ENCODE measurements at regions not wholly inside any gene's neighbourhood (a gene's known extent, or its start where the extent isn't known, plus 50 kb on each side); places are given as distances from the start of the nearest gene placed in this dataset.

DNA sequence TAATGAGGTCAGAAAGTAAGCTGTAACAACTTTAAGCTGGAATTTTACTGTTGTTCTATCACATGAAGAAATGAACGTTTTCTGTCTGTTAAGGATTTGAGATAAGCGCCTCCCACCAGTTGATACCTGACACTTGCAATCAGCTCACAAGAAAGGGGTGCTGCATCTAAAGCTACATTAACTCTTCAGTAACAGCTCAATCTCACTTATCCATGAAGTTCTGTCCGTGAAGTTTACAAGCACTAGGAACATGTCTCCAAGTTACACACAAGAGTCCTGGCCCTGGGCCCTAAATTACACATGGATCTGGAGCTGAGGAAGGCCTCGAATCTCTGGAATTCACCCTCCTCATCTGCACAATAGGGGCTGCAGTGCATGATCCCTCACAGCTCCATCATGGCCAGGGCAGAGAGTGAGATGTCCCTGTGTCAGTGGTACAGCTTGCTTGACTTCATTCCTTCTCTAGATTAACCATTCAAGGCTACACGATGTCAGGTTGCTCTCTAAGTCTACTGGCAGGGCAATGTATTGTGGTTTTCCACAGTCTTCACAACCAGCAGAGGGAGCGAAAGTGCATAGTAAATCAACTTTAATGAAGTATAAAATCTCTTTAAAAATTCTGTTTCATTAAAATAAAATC lies 182.4 kb upstream of the MCHR2 start:
- DNase-seq = no peak

DNA sequence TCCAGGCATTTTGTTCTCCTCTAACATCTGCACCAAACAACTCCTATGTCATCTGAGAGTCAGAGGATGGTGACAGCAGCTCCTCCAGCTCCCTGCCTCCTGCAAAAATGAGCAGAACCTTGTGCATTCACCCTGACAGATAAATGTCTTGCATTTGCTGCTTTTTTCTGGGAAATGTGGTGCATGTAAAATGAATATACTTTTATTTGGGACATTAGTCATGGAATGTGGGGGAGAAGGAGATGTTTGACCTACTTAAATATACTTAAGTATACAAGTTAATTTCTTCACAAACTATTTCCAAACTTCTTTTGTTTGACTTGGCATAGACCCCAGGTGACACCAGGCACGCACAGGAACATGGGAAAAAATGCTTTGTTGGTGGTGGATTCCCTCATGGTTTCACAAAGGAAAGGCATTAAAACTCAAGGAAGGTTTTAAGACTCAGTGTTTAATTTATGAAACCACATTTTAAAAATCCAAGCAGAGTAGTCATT lies 181.8 kb upstream of the MCHR2 start:
- no peak for DNase-seq

DNA sequence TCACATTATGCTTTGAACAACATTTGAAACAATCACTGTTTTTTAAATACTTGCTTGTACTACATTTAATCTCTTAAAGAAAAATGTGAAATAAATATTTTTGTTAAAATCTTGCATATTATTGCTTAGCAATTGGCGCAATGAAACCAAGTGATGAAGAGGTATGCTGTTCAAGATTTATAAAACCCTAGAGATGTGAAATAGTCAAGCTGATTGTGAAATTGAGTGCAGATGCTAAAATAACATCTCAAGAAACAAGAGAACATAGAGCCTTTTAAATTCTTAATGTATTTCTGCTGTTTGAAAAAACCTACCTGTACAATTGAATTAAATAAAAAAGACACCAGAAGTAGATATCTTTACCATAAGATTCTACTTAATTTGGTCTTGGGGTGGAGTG lies 179.2 kb upstream of the MCHR2 start:
- DNase-seq = no peak

DNA sequence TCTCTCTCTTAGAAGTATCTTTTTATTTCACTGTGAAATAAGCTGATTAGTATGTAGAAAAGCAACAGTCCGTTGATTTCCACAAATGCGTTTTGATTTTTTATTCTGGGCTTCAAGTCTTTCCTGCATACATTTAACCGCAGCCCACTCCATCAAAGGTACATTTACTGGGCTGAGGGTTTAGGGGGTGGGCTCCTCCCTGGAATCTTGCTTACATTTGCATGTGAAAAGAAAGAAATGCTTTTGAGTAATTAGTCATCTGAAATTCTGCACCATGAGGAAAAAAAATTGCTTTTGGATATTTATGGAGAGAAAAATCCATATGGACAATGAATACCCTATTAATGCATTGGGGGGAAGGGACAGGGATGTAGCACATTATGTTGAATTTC lies 178.3 kb upstream of the MCHR2 start:
- no peak for DNase-seq

DNA sequence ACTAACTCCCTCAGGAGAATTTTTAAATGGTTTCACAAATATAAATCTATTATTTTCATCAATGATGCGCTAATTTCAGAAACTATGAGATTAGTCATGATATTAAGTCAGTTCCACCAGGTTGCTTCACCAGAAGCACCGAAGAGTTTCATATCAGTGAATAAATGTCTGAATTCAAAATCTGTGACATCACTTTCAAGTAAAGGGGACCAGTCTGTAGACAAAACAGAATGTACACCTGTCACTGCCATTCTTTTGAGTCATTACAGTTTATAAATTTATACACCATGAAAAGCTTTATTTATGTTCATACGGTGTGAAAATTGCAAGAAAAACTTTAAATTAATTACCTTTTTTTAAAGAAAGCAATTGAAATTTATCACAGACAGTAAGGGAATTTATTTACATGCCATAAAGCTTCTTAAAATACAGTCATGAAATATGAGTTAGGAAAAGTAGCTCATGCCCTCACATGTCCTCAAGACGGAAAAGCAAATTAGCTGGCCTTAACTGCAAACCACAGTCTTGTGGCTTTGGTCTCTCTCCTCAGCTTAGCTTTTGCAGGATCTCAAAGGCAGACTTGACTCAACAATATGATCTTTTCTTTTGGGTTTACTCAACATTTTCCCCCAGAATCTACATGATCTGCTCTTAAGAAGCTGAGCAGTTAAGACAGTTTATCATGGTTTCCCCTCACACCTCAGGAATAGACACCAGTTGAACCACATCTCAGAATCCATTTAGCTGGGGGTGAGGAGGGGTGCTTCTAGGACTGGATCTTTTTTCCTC lies 177.7 kb upstream of the MCHR2 start:
- no peak for DNase-seq

DNA sequence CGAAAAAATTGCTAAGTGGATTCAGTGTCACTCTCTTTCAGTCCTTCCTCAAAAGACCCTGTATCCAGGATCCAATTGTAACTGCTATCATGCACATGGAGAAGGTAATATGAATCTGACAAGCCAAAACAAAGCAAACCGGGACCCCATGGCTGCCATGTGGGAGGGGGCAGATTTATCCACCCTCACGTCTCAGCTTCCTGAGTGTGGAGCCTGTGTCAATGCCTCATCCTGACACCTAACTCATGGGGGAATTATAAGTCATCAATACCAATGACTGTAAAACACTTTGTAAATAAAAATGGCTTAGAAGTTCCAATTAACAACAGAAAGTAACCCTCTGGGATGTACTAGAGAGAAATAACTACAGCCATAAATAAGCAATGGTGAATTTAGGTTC lies 174.1 kb upstream of the MCHR2 start:
- no peak for DNase-seq

DNA sequence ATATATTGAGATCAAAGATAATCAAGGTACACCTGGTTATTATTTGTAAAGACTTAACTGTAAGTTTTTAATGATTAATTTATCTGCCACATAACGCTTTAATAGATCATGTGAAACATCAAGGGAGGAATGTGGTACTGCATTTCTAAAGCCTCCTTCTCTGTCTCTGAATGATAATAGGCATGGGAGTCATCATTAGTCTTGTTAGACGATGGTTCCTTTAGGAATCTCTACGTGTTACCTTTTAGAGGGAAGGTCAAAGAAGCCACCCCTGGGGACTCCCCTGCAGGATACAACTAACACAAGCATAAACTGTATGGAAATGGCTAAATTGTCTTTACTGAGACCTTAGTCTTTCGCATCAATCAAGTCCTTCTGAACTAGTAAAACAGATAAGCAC lies 173.6 kb upstream of the MCHR2 start:
- no peak for DNase-seq

DNA sequence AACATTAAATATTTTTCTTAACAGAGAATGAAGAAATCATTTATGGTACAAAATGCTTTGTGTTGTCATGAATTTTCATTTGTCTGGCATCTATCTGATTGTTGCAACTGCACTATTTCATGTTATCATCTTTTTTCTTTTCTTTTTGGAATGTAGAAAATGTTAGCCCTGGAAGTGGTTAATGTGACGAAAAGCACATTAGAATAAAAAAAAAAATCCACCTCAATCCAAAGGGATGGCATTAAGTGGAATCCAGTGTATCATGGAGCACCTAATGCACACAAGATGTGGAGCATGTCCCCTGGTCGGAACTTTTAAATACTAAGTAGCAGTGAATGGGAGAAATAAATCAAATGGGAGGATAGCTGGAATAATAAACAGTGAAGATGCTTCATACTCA lies 172.9 kb upstream of the MCHR2 start:
- no peak for DNase-seq

DNA sequence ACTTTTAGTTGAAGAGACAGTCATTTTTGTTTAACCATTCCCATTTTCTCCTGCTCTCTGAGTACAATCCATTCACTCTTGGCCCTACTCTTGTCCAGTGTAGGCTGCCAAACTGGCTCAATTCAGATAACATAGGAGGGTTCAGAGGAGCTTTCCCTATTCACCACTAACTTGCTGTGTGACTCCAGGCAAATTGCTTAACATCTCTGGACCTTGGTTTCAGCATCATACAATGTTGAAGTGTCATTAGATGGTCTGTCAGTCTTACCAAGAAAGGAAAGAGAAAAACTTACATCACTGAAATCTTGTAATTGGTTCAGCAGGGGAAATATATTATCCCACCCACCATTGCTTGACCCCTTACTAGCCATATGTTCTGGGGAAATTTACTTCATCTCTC lies 171.4 kb upstream of the MCHR2 start:
- no peak for DNase-seq

DNA sequence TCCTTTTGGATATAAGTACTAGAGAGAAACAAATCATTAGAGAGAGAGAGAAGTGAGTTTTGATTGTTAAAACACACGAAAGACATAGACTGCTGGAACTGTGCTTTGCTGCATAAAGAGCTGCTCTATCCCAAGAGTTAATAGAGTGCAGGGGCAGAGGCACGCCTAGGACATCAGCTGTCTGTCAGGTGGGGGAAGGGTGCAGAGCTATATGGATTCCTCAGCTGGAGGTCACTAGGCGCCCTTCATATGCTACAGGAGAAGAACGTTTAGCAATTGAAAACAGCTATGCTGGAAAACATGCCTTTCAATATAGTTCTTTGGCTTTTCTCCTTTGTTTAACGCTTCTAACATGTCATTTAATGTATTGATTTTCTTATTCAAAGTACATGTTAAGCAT lies 169.0 kb upstream of the MCHR2 start:
- no peak for DNase-seq

DNA sequence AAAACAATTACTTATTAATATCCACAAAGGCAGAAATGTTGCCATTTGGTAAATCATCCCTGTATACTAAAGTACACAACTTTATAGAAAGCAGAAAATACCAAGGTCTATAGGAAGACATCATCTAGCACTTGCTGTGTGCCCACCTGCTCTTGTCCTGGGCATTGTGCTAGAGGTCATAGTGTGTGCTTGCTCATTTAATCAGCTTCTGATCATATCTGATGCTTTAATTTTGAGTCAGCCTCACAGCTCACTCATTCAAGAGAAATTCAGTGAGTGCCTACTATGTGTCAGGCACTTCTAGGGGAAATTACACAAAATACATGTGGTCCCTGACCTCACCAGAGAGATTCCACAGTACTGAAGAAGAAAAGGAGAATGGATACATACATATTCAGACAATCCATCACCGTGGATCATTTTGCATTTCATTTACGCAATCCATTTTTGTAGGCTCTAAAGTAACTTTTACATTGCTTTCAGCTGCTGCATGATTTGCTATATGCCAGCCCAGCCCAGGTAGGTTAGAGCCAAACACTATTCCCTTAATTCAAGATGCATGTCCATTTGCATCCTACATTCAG lies 167.9 kb upstream of the MCHR2 start:
- no peak for DNase-seq

DNA sequence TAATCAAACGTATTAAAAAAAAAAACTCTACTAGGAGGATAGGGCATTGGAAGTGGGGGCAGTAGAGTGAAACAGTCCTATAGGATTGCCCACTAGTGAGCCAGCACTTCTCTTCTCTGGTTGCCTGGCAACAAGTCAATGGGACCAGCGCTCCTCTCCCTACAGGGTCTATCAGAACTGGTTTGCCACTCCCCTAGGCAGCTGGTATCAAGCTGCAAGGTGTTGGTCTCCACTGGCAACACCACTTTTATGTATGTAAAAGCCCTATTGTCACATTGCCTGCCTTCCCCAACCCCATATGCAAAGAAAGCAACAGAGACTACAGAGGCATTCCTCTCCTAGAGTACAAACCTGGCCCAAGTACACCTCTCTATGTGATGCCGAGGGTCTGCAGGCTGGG lies 166.9 kb upstream of the MCHR2 start:
- DNase-seq = peak; percentile 74

DNA sequence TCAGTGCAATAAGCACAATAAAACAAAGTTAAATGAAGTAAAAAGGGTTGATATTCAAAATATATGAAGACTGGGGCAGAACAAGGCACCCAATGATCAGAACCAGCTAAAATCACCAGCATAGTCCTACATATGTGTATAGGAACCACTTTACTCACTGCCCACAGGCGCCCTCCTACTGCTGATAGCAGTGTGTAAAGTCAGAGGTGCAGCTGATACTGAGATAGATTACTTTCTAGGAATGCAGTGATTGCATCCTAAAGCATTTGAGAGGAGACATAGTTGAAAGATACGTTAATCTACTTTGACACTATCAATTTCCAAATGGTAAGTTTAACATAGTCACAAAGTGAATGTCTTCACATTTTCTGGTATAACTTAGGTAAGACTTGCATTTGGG lies 161.1 kb upstream of the MCHR2 start:
- no peak for DNase-seq

DNA sequence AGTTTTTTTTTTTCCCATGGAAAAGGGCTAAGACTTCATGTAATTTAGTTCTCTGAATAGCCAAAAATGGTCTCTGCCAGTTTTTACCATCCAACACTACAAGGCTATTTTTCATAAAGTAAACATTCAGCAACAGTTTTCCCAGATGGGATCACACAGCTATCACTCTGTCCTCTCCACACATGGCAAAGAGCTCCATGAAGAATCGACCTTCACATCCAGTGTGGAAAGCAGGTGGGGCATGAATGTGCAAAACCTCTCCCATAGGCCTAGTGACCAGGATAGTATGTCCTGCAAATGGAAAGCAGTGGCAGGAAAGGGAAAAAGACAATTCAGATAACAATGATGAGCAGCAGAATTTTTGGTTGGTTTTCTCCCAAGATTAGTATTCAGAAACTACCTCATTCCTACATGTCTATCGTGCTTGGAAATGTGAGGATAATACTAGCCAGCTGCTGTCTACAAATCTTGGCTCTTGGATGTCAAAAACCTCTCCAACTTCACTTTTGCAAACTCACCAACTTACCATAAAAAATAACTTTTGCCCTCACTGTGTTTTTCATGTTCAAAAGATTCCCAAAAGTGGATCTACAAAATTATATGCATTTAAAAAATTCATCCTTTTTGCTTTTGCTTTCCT lies 159.7 kb upstream of the MCHR2 start:
- no peak for DNase-seq

DNA sequence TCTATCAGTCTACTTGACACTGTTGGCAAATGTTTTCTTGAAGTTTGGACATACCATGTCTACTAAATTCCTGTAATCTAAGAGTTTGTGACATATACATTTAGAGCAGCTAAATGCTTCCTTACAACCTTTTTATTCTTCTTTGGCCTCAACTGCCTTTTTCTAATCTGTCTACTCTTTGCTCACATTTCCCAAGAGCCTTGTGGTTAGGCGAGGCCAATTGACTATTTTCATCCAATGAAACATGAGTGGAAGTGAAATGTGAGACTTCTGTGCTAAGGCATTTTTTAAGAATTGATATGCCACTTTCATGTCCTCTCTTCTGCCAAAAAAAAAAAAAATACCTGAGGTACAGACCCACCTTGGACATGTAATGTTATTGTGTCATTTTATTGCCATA lies 158.2 kb upstream of the MCHR2 start:
- no peak for DNase-seq

DNA sequence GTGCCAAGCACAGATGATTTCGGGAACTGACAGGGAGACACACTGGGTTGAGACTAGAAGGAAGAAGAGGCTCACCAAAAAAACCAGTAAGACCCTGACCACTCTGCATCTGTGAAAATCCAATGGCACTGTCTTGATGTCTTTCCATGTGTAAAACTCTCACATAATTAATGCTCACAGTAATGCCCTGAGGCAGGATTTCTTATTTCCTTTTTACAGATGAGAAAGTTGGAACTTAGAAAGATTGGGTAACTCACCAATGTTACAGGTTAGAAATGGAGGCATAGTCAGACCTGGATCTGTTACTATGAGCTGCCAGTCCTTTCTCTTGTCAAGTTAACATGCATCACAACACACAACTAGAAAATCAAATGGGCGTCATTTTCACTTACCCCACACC lies 151.0 kb upstream of the MCHR2 start:
- no peak for DNase-seq

DNA sequence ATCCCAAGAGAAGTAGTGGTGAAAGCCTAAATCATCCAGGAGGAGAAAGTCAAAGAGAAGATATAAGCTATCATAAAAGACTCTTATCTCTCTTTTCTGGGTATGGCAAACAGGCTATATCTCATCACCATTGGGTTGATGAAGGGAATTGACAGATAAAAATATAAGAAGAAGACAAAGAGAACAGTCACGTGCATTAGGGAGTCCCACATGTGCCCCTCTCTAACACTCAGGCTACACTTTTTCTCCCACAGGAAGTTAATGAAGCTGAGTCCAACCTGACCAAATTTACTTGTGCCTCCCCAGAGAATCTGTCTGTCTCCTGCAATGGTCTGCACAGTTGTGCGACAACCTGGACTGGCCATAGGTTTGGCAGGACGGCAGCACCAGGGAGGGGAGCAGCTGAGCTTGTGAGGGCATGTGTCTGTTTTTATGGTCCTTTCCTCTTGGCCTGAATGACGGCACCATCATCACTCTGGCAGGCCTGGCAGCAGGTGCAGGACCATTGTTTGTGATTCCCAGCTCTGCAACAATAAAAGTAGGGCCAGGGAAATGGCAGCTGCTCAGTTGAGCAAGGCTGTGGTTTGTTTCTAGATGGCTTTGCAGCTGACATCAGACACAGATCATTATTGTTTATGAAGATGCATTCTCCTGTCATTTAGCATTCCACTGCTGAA lies 144.5 kb upstream of the MCHR2 start:
- peak; percentile 38 for DNase-seq

DNA sequence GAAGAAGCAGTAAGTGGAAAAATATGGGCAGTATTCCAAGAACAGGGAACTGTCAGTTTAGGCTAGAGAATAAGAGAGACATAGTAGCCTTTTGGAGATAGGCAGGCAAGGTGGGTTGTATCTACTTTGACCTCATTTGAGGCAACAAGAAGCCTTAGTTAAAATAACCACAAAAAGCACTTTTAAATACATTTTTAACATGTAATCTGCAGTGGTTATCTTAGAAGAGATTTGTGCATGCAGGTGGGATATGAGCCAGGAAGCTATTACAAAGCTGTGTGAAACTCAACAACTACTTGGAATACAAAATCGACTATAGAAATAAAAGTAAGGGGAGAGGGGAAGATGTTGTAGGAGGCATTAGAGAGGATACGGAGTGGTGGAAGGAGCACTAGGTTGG lies 143.7 kb upstream of the MCHR2 start:
- no peak for DNase-seq

DNA sequence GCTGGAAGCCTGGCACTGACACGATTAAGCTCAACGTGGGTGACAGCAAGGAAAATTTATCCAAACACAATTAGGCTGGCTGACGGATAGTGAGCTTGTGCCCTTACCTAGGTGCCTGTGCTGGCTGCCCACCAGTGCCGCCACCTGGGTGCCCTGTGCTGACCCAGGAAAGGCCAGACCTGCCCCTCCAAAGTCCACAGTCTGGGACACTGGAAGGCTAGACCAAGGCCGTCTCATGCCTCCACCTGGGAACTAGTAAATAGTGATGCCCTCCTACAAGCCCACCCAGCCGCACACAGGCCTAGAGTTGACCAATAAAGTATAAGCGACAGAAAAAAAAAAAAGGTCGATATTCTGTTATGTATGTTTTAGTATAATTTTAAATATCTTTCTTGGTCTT lies 142.6 kb upstream of the MCHR2 start:
- no peak for DNase-seq

DNA sequence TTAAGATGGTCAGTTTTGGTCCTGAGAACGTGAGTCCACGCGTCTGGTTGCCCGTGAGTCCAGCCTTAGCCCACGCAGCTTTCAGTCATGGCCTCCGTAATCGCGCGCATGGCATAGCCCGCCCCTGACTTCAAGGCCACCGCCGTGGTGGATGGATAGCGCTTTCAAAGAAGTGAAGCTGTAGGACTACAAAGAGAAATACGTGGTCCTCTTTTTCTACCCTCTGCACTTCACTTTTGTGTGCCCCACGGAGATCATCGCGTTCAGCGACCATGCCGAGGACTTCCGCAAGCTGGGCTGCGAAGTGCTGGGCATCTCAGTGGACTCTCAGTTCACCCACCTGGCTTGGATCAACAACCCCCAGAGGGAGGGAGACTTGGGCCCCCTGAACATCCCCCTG lies 142.0 kb upstream of the MCHR2 start:
- DNase-seq = no peak

DNA sequence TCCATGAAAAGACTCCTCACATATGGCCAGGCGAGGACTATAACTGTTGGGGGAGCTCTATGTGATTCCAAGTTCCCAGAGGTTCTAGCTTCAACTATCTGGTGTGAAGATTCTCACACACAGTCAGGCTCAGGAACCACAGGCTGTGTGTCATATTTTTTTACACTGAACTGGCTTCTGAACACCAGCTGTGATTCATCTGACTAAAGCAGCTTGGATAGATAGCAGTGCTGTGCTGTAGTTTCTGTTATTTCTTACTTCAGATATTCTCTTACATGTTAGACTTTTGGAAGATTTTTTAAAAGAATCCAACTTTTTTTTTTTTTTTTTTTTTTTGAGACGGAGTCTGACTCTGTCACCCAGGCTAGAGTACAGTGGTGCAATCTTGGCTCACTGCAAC lies 140.7 kb upstream of the MCHR2 start:
- no peak for DNase-seq

DNA sequence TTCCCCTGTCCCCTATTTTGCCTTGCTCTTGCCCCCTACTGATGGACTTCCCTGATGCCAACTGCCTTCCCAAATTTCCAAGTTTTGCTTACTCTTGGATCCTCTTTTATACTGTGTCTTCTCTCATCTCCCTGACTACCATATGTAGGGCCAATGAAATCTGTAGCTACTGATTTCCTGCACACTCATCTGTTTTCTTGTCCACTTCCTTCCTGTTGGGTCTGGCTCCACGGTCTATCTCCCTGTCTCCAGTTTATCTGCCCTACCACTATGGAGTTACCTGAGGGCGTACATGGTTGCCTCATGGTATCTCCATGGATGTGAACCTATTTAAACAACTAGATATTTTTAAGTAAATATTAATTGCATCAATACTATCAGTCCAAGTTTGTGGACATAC lies 140.3 kb upstream of the MCHR2 start:
- DNase-seq = no peak

DNA sequence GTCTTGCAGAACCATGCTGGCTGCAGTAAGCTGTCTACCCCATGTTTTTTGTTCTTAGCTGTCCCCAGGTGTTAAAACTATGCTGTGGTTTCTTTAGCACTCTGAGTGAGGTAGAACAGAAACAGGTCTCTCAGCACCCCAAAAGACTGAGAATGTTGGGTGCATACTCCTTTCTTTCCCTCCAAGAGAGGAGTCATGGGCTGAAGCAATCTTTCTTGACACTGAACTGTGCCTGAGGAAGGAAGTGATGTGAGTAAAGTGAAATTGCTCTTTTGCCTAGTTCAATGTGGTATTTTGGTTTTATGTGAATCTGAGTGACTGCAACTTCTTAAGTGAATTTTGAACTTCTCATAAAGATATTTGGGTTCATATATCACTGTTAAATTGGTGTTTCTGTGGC lies 138.0 kb upstream of the MCHR2 start:
- DNase-seq = no peak
